AG20443 (cell line): ENCODE measurements at regions not wholly inside any gene's neighbourhood (a gene's known extent, or its start where the extent isn't known, plus 50 kb on each side); places are given as distances from the start of the nearest gene placed in this dataset.

Experiments
- DNase-seq: peaks from one replicate; pipeline ENCODE4 v3.0.0; 2012; ENCODE audit warnings: low spot score, mixed read lengths

- DNase-seq = no peak
Observed at GRCh38 chr7:32177232-32177631, 107.0 kb upstream of the PDE1C start.

DNA sequence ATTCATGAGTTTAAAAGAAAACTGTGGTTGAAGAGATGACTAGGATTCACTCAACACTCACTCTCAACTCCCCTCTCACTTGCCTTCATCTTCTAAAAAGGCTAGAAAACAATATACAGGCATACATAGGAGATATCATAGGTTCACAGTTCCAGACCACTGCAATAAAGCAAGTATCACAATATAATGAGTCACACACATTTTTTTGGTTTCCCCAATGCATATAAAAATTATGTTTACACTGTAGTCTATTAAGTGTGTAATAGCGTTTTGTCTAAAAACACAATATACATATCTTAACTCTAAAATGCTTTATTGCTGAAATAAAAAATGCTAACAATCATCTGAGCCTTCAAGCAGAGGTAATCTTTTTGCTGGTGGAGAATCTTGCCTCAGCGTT lies 104.9 kb upstream of the PDE1C start:
- DNase-seq = no peak

DNA sequence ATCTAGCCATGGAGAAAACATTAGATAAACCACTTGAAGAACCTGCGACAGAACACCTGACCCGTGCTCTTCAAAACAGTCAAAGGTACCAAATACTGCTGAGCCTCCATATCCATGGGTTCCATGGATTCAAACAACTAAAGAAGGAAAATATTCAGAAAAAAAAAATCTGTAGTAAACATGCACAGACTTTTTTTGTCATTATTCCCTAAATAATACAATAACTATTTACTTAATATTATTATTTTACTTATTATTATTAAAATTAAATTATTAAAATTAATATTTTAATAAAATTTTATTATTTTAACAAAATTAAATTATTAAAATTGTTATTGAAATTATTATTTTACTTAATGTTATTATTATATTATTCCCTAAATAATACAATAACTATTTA lies 101.0 kb upstream of the PDE1C start:
- no peak for DNase-seq

- DNase-seq = no peak
Observed at GRCh38 chr7:32170838-32171237, 100.6 kb upstream of the PDE1C start.

- no peak for DNase-seq
Observed at GRCh38 chr7:32169228-32169627, 99.0 kb upstream of the PDE1C start.

GRCh38 chr7:32167815-32168214 lies 97.6 kb upstream of the PDE1C start:
- DNase-seq = no peak

GRCh38 chr7:32167256-32167655 lies 97.0 kb upstream of the PDE1C start:
- no peak for DNase-seq

DNA sequence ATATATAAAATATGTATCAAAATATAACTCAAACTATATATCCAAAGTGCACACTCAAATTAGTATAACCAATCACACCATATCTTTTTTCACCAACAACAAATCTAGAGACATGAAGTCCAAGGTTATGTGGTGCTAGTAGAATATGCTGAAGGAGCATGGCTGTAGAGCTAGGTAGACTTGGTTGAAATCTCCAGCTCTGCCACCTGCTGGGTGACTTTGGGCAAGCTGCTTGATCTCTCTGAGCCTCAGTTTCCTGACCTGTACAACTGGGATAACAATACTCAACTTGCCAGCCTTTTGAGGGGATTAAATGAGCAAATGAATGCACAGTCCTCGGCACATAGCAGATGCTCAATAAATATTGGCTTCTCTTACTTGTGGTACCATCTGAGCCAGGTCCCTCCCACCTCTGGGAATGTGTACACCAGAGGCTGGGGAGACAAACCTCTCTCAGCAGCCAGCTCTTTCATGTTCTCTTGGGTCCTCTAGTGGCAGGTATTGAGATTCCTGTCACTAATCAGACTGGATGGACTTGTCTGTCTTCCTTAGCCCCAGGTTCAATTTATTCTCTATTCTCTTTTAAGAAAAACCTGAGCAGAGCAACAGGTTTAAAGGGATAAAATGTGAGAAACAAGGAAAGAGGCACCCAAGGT lies 94.3 kb upstream of the PDE1C start:
- DNase-seq = peak; percentile 63

- DNase-seq = no peak
Observed at GRCh38 chr7:32163896-32164295, 93.7 kb upstream of the PDE1C start.

- DNase-seq = peak; percentile 83
Observed at GRCh38 chr7:32163141-32163806, 93.1 kb upstream of the PDE1C start.

DNA sequence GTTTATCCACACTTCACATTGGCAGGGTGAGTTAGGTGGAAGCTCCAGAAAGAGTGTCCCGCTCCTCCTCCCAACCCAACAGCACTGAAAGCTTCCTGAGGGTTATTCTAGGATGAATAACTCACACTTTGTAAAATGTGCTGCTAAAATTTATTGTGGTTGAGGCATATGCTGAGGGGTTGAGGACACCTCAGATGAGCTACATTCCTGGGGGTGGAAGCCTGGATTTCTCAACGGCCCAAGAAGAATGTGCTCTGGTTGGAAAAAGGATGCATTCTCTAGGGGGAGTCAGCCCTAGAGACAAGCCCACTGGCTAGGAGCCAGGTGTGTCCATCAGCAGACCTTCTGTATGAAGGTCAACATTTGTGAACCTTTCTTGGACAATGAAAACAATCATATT lies 91.5 kb upstream of the PDE1C start:
- peak; percentile 65 for DNase-seq

DNA sequence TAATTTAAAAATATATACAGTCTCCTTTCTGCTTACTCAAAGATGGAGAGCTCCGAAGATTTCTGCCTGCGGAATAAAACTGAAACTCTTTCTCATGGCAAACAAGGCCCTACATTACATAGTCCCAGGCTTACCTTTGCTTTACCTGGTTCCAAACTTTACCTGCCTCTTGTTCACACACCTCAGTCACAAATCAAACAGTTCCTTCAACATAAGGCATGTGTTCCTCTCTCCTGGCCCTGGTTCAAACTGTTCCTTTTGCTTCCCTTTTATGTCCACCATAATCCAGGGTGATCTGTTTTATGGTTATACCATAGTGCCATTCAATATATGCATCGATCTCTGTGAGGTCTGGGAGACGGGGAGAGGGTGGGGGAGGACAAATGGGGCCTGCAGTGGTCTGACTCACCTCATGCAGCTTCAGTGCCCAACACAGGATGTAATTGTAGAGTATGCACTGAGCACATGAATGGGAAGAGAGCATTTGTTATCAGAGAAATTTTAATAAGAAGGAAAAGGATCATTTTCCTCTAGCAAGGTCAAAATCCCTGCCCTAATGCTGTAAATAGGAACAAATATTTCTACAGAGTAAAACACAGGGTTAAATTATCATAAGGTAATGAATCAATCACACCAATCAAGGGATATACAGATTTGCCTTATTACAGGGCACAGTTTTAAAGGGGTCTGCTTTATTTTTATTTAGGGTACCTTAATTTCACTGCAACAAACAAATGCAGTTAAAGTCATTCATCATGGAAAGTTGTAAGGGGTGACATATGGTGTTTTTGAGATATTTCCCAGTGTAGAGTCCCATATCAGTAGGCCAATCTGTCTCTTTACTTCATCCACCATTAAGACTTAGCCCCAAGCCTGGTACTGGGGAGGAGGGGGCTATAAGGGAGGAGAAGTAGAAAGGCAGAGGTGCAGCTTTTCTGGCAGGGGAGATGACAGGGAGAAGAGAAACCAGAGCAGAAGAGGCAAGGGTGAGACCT lies 88.8 kb upstream of the PDE1C start:
- no peak for DNase-seq

DNA sequence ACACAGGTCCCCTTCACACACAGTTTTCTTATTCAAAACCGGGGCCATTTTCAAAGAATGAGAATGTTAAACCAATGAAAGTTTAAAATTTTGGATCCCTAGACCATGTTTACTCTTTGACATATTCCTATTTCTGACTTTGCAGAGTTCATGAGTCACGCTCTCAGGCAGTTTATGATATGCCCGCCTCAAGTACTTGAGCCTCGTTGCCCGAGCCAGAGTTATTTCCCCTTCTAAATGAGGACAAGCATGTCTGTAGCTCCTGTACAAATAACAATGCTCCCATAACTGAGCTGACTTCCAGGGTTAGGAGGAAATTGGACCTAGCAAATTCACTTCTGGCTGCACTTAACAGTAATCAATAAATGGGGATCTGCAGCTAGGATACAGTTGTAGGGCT lies 87.9 kb upstream of the PDE1C start:
- DNase-seq = no peak

GRCh38 chr7:32155712-32156111 lies 85.5 kb upstream of the PDE1C start:
- DNase-seq = no peak

DNA sequence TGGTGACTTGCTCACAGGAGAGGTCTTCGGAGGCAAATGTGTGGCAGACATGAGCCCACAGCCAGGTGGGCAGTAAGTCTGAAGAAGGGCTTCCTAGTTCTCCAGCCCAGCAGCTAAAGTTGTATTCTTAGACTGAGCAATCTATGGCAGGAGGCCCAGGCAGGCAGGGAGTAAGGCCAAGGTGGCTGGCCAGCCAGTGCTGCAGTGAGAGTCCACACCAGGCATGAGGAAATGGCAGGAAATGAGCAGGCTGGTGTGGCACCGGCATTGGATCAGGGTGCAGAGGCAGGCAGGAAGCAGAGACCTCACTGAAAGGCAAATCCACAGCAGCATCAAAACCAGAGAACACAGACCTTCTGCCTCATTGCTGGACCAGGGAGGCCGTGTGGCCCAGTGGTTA lies 84.6 kb upstream of the PDE1C start:
- peak; percentile 51 for DNase-seq

DNA sequence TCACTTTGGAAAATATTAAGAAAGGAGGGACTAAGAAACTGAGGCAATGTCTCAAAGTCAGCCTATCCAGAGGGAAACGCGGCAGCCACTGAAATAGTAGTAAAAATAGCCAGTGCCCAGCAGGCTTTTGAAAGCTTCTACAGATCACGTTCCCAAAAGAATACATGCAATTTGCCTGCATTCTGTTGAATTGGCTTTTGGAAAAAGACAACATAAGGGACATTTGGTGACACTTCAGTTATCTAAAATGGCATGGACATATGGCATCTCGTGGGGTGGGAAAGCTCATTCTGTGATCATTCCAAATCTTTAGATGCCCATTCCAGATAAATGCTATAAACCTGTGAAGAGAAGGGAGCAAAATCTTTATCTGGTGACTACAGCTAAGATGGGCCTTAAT lies 82.8 kb upstream of the PDE1C start:
- no peak for DNase-seq

- DNase-seq = no peak
Observed at GRCh38 chr7:32152576-32152975, 82.4 kb upstream of the PDE1C start.

- DNase-seq = no peak
Observed at GRCh38 chr7:32150589-32150988, 80.4 kb upstream of the PDE1C start.

GRCh38 chr7:32150039-32150438 lies 79.8 kb upstream of the PDE1C start:
- DNase-seq = no peak

GRCh38 chr7:32147546-32148268 lies 77.5 kb upstream of the PDE1C start:
- no peak for DNase-seq

DNA sequence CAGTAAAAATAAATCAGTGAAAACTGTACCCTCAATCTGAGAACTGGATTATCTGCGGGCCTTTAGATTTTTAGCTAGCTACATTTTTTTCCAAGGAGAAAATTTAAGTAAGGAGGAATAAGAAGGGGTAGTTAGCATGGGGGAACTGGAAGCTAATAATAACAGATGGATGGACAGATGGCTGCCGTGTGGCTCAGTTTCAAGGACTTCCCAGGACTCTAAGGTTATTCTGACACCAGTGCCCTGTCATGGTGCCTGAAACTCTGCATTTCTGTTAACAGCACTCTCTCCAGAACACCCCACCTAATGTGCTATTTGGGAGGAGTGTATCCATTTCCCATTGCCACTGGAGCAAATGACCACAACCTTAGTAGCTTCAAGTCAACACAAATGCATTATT lies 75.7 kb upstream of the PDE1C start:
- DNase-seq = no peak

- DNase-seq = no peak
Observed at GRCh38 chr7:32144676-32145075, 74.5 kb upstream of the PDE1C start.
